Cardiac fibroblast (primary cell): ENCODE measurements at regions not wholly inside any gene's neighbourhood (a gene's known extent, or its start where the extent isn't known, plus 50 kb on each side); places are given as distances from the start of the nearest gene placed in this dataset.

Experiments used
- DNase-seq, 2 donors: peaks; one replicate each; pipeline versions ENCODE4 v3.0.0 to v3.0.0-alpha.2; 2010; ENCODE audit warnings: low read depth in 2 of 2
- H3K4me3 ChIP-seq, 2 donors: replicated peaks in 1 of 2; 1 replicate in 1 of 2; 2 replicates in 1 of 2; pipeline ENCODE4 v1.5.1; 2011; ENCODE audit warnings: low read depth in 2 of 2, low read length in 2 of 2, mild to moderate bottlenecking in 2 of 2, moderate library complexity in 1 of 2
- TF ChIP-seq, protein P1 (sequence below): IDR thresholded peaks from one replicate; pipeline ENCODE4 v1.5.1; 2011; ENCODE audit warnings: low read depth, mild to moderate bottlenecking, low read length, inconsistent platforms

DNA sequence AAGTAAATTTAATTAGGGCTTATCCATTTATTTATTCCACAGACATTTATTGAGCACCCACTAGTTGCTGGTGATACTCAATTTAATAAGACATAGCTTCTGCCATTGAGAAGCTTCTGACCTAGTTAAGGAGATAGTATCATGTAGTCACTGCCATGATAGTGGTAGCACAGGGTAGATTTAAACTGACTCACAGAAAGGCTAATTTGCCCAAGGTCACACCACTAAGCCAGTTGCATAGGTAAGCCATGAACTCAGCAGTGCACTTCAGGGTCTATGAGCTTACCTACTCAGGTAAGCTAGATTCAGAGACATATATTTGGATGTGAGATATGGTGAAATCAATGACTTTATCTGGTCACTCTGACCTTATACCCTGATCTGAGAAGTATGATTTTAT lies 168.4 kb downstream of the TNFSF18 start:
- no peak for DNase-seq
- no peak overlapping the region for H3K4me3 ChIP-seq
- TF ChIP-seq, protein P1, sequence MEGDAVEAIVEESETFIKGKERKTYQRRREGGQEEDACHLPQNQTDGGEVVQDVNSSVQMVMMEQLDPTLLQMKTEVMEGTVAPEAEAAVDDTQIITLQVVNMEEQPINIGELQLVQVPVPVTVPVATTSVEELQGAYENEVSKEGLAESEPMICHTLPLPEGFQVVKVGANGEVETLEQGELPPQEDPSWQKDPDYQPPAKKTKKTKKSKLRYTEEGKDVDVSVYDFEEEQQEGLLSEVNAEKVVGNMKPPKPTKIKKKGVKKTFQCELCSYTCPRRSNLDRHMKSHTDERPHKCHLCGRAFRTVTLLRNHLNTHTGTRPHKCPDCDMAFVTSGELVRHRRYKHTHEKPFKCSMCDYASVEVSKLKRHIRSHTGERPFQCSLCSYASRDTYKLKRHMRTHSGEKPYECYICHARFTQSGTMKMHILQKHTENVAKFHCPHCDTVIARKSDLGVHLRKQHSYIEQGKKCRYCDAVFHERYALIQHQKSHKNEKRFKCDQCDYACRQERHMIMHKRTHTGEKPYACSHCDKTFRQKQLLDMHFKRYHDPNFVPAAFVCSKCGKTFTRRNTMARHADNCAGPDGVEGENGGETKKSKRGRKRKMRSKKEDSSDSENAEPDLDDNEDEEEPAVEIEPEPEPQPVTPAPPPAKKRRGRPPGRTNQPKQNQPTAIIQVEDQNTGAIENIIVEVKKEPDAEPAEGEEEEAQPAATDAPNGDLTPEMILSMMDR = no peak

DNA sequence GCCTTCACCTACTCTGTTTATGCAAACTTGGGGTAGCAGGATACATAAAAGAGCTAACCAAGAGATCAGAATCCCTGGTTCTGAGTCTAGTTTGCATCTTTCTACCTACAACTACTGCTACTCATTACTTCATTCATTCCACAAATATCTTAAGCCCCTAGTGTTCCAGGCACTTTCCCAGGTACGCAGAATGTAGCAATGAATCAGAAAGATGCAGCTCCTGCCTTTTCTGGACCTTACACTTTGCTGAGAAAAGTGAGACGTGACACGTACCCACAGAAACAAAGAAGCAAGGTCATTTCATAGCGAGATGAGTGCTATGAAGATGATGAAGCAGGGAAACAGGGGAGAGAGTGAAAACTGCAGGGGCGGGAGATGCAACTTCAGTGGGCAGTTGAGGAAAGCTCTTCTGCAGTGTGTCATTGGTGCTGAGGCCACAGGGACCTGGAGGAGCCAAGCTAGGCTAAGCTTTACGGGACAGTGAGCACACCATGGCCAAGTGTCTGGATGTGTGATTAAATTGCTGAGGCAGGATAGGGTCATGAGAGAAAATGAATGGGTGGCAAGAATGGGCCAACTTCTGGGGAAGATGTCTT lies 167.9 kb downstream of the TNFSF18 start:
- DNase-seq = no peak
- no peak overlapping the region for H3K4me3 ChIP-seq
- TF ChIP-seq, protein P1 = no peak

DNA sequence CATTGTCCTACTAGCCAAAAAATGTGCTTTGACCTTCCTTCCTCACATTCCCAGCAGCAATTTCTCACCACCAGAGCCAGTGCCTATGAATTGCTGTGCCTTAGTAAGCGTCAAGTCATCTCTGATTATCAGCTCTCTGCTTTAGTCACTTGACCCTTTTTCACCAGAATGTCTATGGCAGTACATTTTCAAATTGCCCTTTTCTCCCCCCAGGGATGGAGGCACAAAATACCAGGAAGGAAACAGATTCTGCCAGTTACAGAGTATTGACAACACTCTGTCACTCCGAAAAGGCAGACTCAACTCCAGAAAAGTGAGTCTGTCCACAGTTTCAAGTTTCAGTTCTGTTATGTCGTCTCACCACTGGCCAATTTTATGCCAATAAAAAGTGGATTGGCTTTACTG lies 167.4 kb downstream of the TNFSF18 start:
- TF ChIP-seq, protein P1 = no peak
- peak; percentile 39 to 74 for DNase-seq
- no peak overlapping the region for H3K4me3 ChIP-seq

DNA sequence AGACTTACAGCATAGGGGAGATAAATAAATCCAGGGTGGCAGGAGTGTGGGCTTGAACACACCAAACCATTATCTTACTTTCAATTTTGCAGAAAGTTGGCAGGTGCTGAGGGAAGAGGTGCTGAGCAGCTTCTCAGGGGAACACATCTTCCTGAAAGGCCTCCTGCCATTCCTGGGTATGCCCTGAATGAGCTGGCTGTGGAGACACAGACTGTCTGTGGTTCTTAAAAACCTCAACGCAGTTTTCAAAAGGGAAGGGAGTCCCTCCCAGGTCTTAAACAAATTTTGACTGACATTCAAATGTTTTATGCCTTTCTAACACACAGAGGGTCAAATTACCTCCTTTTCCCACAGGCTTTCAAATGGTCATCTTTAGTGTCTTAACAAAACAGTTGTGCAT lies 166.9 kb downstream of the TNFSF18 start:
- TF ChIP-seq, protein P1 = no peak
- DNase-seq = no peak
- H3K4me3 ChIP-seq = no peak overlapping the region

DNA sequence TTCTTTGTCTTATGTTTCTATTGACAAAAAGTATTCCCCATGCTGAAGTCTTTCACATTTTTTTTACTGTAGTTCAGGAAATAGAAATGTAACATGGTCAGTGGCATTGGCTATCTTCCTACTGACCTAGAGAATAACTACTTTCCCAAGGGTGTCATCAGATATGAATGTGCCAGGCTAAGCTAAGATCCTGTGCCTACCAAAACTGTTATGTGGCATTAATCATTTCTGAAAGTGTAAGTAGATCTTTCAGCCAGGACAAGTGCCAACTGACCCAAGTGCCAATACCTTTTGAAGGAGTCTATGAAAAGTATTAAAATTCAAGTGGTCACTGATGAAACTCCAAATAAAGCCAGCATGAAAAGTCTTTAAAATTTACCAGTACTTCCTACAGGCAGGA lies 165.3 kb downstream of the TNFSF18 start:
- DNase-seq = no peak
- no peak overlapping the region for H3K4me3 ChIP-seq
- TF ChIP-seq, protein P1 = no peak

DNA sequence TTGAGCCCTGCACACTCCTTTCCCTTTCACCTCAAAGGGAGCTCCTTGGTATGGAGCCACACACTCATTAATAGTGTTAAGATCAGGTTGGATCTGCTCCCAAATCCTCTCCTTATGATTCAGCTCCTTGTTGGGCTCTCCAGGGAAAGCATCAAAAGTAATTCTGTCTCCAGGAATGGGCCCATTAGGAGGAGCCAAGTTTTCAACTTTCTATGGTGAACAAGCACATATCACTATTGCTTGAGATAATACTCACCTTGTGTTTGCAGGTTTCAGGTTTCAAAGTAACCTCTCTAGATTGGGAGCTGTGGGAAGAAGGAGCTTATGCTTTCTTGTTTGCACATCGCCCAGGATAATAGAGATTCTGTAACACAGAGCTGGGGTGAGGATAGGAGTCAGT lies 164.8 kb downstream of the TNFSF18 start:
- TF ChIP-seq, protein P1 = no peak
- no peak overlapping the region for H3K4me3 ChIP-seq
- peak in 1 of 2 donors; percentile 51 for DNase-seq

DNA sequence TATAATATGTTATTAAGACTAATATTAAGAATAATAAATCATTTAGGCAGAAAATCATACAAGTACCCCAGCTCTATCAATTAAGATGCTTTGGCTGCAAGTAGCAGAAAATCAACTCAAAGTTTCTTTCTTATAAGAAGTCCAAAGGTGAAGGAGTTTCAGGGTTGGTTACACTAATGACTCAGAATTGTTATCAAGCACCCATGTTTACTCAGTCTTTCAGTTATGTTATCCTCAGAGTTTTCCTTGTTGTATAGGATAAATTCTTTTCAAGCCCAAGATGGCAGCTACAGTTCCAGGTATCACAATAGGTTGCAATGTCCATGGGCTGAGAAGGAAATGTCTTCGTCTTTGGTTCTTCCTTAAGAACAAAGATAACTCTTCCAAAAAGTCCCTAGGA lies 163.6 kb downstream of the TNFSF18 start:
- H3K4me3 ChIP-seq = no peak overlapping the region
- TF ChIP-seq, protein P1 = no peak
- DNase-seq = no peak
